Duodenal mucosa (tissue), 2 donors: ENCODE measurements at regions not wholly inside any gene's neighbourhood (a gene's known extent, or its start where the extent isn't known, plus 50 kb on each side); places are given as distances from the start of the nearest gene placed in this dataset.

Source experiments
- H3K27ac ChIP-seq: one replicate; pipeline ENCODE4 v1.7.0; 2013; ENCODE audit warnings: low read depth, low read length
- H3K27me3 ChIP-seq, 2 donors: one replicate each; pipeline ENCODE4 v1.7.0; 2013; ENCODE audit warnings: low read length in 2 of 2, control low read depth in 1 of 2; ENCODE audit not compliant: insufficient read depth in 2 of 2, control insufficient read depth in 1 of 2
- H3K36me3 ChIP-seq, 2 donors: one replicate each; pipeline ENCODE4 v1.7.0; 2013; ENCODE audit warnings: low read length in 2 of 2, control low read depth in 1 of 2; ENCODE audit not compliant: insufficient read depth in 2 of 2, control insufficient read depth in 1 of 2
- H3K4me1 ChIP-seq, 2 donors: one replicate each; pipeline ENCODE4 v1.7.0; 2013; ENCODE audit warnings: low read length in 2 of 2, control low read depth in 1 of 2; ENCODE audit not compliant: insufficient read depth in 2 of 2, control insufficient read depth in 1 of 2
- H3K4me3 ChIP-seq, 2 donors: one replicate each; pipeline ENCODE4 v1.7.0; 2013; ENCODE audit warnings: low read length in 2 of 2, low read depth in 1 of 2
- H3K9ac ChIP-seq, 2 donors: one replicate each; pipeline ENCODE4 v1.7.0; 2013; ENCODE audit warnings: low read length in 2 of 2, low read depth in 1 of 2
- H3K9me3 ChIP-seq, 2 donors: one replicate each; pipeline ENCODE4 v1.7.0; 2013; ENCODE audit warnings: low read length in 2 of 2, control low read depth in 1 of 2; ENCODE audit not compliant: control insufficient read depth in 1 of 2

DNA sequence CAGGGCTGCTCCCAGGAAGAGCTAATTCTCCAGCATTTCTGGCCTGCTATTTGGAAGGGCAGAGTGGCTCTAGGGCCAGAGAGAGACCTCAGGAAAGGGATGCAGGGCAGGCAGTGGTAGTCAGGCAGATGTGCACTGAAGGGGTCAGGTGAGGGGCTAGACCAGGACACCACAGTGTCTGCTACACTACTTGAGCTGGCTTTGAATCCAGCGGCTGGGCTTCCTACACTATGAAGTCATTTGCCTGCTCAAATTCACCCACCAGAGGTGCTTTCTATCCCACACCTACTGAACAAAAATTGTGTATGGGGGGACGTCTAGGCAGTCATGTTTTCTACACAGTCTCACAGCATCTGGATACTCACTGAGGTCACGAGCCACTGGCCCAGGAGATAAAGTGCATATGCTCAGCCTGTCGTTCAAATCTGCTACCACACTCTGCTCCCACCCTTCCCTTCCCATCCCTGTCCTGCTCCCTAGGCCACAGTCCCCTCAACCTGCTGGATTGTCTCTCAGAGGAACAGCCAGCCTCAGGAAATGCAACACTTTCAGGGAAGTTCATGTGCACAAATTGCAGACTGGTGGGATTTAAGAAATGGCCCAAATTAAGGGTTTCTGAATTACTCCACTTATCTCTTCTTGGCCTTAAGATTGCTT lies 49.9 kb upstream of the SLC6A11 start:
- Histone ChIP-seq H3K9me3 (no peaks in the 10 kb centered on the region), H3K27me3 (peaks cover 3 to 5% of the 10 kb centered on the region in 2 donors)

More for the DNA sequence above, 49.9 kb upstream of the SLC6A11 start:
- no peak overlapping the region for H3K4me3 ChIP-seq
- H3K9ac ChIP-seq: no peak overlapping the region
- no peaks in the 10 kb centered on the region for H3K4me1 ChIP-seq
- no peaks in the 10 kb centered on the region for H3K36me3 ChIP-seq
- no peak overlapping the region for H3K27ac ChIP-seq
